SK-N-SH treated with all-trans-retinoic acid at 6 μM for 48 hours (cell line): ENCODE measurements at regions not wholly inside any gene's neighbourhood (a gene's known extent, or its start where the extent isn't known, plus 50 kb on each side); places are given as distances from the start of the nearest gene placed in this dataset.

Experiments used
- ARNTL ChIP-seq: fragments of 450-650 bp; formaldehyde crosslinking; IDR thresholded peaks from 2 replicates; pipeline ENCODE4 v1.5.0; 2020; ENCODE audit warnings: low read depth, mild to moderate bottlenecking, moderate library complexity, borderline replicate concordance
- RARB ChIP-seq: fragments of 250-450 bp; sonication (Bioruptor Pico); IDR thresholded peaks from 2 replicates; pipeline ENCODE4 v1.8.0; 2021; ENCODE audit warnings: mild to moderate bottlenecking, moderate library complexity
- TOX ChIP-seq: fragments of 250-450 bp; sonication (Bioruptor Pico); IDR thresholded peaks from 2 replicates; pipeline ENCODE4 v1.8.0; 2021; ENCODE audit warnings: mild to moderate bottlenecking, moderate library complexity, borderline replicate concordance

- TF ChIP-seq RARB (CRISPR knock-in tag) (no peak), ARNTL (no peak), TOX (CRISPR knock-in tag) (no peak)
Measured at GRCh38 chr18:42288129-42288528, 333.1 kb downstream of the PIK3C3 start.
